HEK293T (cell line): ENCODE measurements at regions not wholly inside any gene's neighbourhood (a gene's known extent, or its start where the extent isn't known, plus 50 kb on each side); places are given as distances from the start of the nearest gene placed in this dataset.

Source experiments
- ARNT ChIP-seq: fragments of 450-650 bp; IDR thresholded peaks from 2 replicates; pipeline ENCODE4 v1.6.1; 2017; ENCODE audit warnings: mild to moderate bottlenecking
- BHLHE40 ChIP-seq: fragments of 450-650 bp; IDR thresholded peaks from 2 replicates; pipeline ENCODE4 v1.6.1; 2016; ENCODE audit warnings: mild to moderate bottlenecking, moderate library complexity, borderline replicate concordance
- CTBP1 ChIP-seq: fragments of 450-650 bp; IDR thresholded peaks from 2 replicates; pipeline ENCODE4 v1.6.1; 2016; ENCODE audit warnings: borderline replicate concordance
- FOXA1 ChIP-seq: fragments of 450-650 bp; IDR thresholded peaks from 2 replicates; pipeline ENCODE4 v1.6.1; 2016; ENCODE audit warnings: mild to moderate bottlenecking
- FOXK2 ChIP-seq: fragments of 450-650 bp; IDR thresholded peaks from 2 replicates; pipeline ENCODE4 v1.6.1; 2016; ENCODE audit warnings: mild to moderate bottlenecking
- FOXM1 ChIP-seq: fragments of 450-650 bp; IDR thresholded peaks from 2 replicates; pipeline ENCODE4 v1.6.1; 2017; ENCODE audit warnings: mild to moderate bottlenecking, borderline replicate concordance
- HDGF ChIP-seq: fragments of 450-650 bp; IDR thresholded peaks from 2 replicates; pipeline ENCODE4 v1.6.1; 2017; ENCODE audit warnings: antibody characterized with exemption, borderline replicate concordance
- NFRKB ChIP-seq: fragments of 450-650 bp; IDR thresholded peaks from 2 replicates; pipeline ENCODE4 v1.6.1; 2016; ENCODE audit warnings: mild to moderate bottlenecking, moderate library complexity
- SP1 ChIP-seq: fragments of 450-650 bp; IDR thresholded peaks from 2 replicates; pipeline ENCODE4 v1.6.1; 2017
- SUZ12 ChIP-seq: fragments of 450-650 bp; IDR thresholded peaks from 2 replicates; pipeline ENCODE4 v1.6.1; 2016; ENCODE audit warnings: mild to moderate bottlenecking

- TF ChIP-seq FOXA1: no peak
- TF ChIP-seq SUZ12: no peak
- no peak for TF ChIP-seq ARNT
- TF ChIP-seq BHLHE40: no peak
- TF ChIP-seq HDGF: no peak
- no peak for TF ChIP-seq FOXK2
- TF ChIP-seq CTBP1: no peak
- TF ChIP-seq SP1: no peak
- no peak for TF ChIP-seq FOXM1
- no peak for TF ChIP-seq NFRKB
Measured at GRCh38 chr18:65343571-65343970, 407.2 kb upstream of the CDH7 start.
